ENCODE measurements at regions not wholly inside any gene's neighbourhood (a gene's known extent, or its start where the extent isn't known, plus 50 kb on each side); places are given as distances from the start of the nearest gene placed in this dataset.

DNA sequence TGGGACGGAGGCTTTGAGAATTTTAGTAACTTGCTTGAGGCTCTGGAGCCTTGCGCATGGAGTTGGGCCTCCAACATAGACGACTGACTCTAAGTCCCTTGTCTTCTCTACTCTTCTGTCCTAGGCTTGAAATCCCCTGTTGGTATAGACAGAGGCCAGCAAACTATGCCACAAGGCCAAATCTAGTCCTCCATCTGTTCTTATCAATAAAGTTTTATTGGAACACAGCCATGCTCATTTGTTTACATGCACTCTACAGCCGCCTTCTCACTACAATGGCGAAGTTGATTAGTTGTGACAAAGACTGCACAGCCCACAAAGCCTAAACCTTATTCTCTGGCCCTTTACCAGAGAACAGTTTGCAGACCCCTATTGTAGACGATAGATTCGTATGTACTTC, 174.1 kb upstream of the ZFP64 start:
- TF ChIP-seq, protein P1, sequence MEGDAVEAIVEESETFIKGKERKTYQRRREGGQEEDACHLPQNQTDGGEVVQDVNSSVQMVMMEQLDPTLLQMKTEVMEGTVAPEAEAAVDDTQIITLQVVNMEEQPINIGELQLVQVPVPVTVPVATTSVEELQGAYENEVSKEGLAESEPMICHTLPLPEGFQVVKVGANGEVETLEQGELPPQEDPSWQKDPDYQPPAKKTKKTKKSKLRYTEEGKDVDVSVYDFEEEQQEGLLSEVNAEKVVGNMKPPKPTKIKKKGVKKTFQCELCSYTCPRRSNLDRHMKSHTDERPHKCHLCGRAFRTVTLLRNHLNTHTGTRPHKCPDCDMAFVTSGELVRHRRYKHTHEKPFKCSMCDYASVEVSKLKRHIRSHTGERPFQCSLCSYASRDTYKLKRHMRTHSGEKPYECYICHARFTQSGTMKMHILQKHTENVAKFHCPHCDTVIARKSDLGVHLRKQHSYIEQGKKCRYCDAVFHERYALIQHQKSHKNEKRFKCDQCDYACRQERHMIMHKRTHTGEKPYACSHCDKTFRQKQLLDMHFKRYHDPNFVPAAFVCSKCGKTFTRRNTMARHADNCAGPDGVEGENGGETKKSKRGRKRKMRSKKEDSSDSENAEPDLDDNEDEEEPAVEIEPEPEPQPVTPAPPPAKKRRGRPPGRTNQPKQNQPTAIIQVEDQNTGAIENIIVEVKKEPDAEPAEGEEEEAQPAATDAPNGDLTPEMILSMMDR (IDR thresholded peaks at IDR 0.05), result no peak
- TF ChIP-seq POLR2AphosphoS5 (IDR thresholded peaks at IDR 0.05) (no peak), POLR2A (IDR thresholded peaks at IDR 0.05) (no peak), EP300 (IDR thresholded peaks at IDR 0.05) (no peak)
